HAP-1 (cell line): ENCODE measurements at regions not wholly inside any gene's neighbourhood (a gene's known extent, or its start where the extent isn't known, plus 50 kb on each side); places are given as distances from the start of the nearest gene placed in this dataset.
"Not testable (repeated sequence)": the region's sequence is repeated elsewhere in the genome, so short reads cannot be mapped to it uniquely, and the experiment has no call there.

Source experiments
- DNase-seq, 2 experiments: peaks; one replicate each; pipeline ENCODE4 v3.0.0-alpha.2; 2016 to 2020; ENCODE audit warnings: low spot score in 2 of 2
- H3K27me3 ChIP-seq: fragments of 250-450 bp; sonication (Bioruptor Pico); 2 replicates; pipeline ENCODE4 v1.5.1; 2020; ENCODE audit warnings: low read depth, mild to moderate bottlenecking, moderate library complexity
- H3K36me3 ChIP-seq: fragments of 250-450 bp; sonication (Bioruptor Pico); replicated peaks from 2 replicates; pipeline ENCODE4 v1.5.1; 2020; ENCODE audit warnings: mild to moderate bottlenecking
- H3K4me1 ChIP-seq: fragments of 250-450 bp; sonication (Bioruptor Pico); 2 replicates; pipeline ENCODE4 v1.5.1; 2020; ENCODE audit warnings: mild to moderate bottlenecking
- H3K4me3 ChIP-seq: fragments of 250-450 bp; sonication (Bioruptor Pico); 2 replicates; pipeline ENCODE4 v1.5.1; 2020; ENCODE audit warnings: mild to moderate bottlenecking, moderate library complexity
- H3K9me3 ChIP-seq: fragments of 250-450 bp; sonication (Bioruptor Pico); 2 replicates; pipeline ENCODE4 v1.5.1; 2020; ENCODE audit warnings: mild to moderate bottlenecking, moderate library complexity
- in situ Hi-C: fragments of 300-500 bp; cut with MboI; formaldehyde crosslinking; loops from 3 replicates; pipeline ENCODE4 v1.14.3; 2020; ENCODE audit warnings: low sequenced_read_pairs, inconsistent platforms, mixed read lengths

- no peaks in the 10 kb centered on the region for H3K27me3 ChIP-seq
- no peaks in the 10 kb centered on the region; the same call in 1 of the 2 replicates for H3K4me1 ChIP-seq
- no peaks in the 10 kb centered on the region for H3K36me3 ChIP-seq
- H3K4me3 ChIP-seq: no peak overlapping the region
- in situ Hi-C loops: no loop called here
- H3K9me3 ChIP-seq: no peaks in the 10 kb centered on the region
- no peak for DNase-seq
These were observed 80.8 kb downstream of the EOMES start for GRCh38 chr3:27641271-27641800.

GRCh38 chr3:27639271-27639670, 82.9 kb downstream of the EOMES start:
- Histone ChIP-seq H3K36me3 (no peaks in the 10 kb centered on the region), H3K4me1 (no peaks in the 10 kb centered on the region; the same call in 1 of the 2 replicates), H3K4me3 (no peak overlapping the region), H3K9me3 (no peaks in the 10 kb centered on the region), H3K27me3 (no peaks in the 10 kb centered on the region)
- DNase-seq: no peak
- in situ Hi-C loops: no loop called here

GRCh38 chr3:27638594-27638993, 83.5 kb downstream of the EOMES start:
- Histone ChIP-seq H3K36me3 (no peaks in the 10 kb centered on the region), H3K27me3 (no peaks in the 10 kb centered on the region), H3K4me1 (peaks cover under 1% of the 10 kb centered on the region), H3K4me3 (no peak overlapping the region), H3K9me3 (no peaks in the 10 kb centered on the region)
- no peak for DNase-seq
- in situ Hi-C loops: no loop called here

GRCh38 chr3:27637346-27637995, 84.7 kb downstream of the EOMES start:
- in situ Hi-C loops: no loop called here

GRCh38 chr3:27635006-27635405, 87.1 kb downstream of the EOMES start:
- H3K4me1 ChIP-seq, H3K27me3 ChIP-seq, DNase-seq, H3K4me3 ChIP-seq, in situ Hi-C loops, H3K9me3 ChIP-seq, H3K36me3 ChIP-seq: not testable (repeated sequence)

More at GRCh38 chr3:27637346-27637995, 84.7 kb downstream of the EOMES start:
- peaks cover 5% of the 10 kb centered on the region for H3K4me1 ChIP-seq
- H3K27me3 ChIP-seq: no peaks in the 10 kb centered on the region
- H3K4me3 ChIP-seq: no peak overlapping the region
- no peaks in the 10 kb centered on the region for H3K36me3 ChIP-seq
- H3K9me3 ChIP-seq: no peaks in the 10 kb centered on the region
- DNase-seq: peak in 1 of 2 experiments; percentile 53

GRCh38 chr3:27633224-27633545, 88.9 kb downstream of the EOMES start:
- in situ Hi-C loops: no loop called here
- Histone ChIP-seq H3K4me3 (peak overlapping the region; percentile 36), H3K36me3 (no peaks in the 10 kb centered on the region), H3K27me3 (no peaks in the 10 kb centered on the region), H3K9me3 (no peaks in the 10 kb centered on the region), H3K4me1 (peaks cover 5% of the 10 kb centered on the region)
- peak; percentile 33 for DNase-seq

- H3K36me3 ChIP-seq: no peaks in the 10 kb centered on the region
- peak in 1 of 2 experiments; percentile 64 for DNase-seq
- peaks cover 5% of the 10 kb centered on the region for H3K4me1 ChIP-seq
- no peaks in the 10 kb centered on the region for H3K27me3 ChIP-seq
- in situ Hi-C loops: no loop called here
- H3K4me3 ChIP-seq: peak overlapping the region; percentile 36
- no peaks in the 10 kb centered on the region for H3K9me3 ChIP-seq
These were observed 89.5 kb downstream of the EOMES start for GRCh38 chr3:27632431-27633223.

- peaks cover 5% of the 10 kb centered on the region for H3K4me1 ChIP-seq
- no peak for DNase-seq
- in situ Hi-C loops: no loop called here
These were observed 91.2 kb downstream of the EOMES start for GRCh38 chr3:27630885-27631284.

GRCh38 chr3:27629366-27629765, 92.8 kb downstream of the EOMES start:
- in situ Hi-C loops: no loop called here
- H3K9me3 ChIP-seq: no peaks in the 10 kb centered on the region
- no peak overlapping the region for H3K4me3 ChIP-seq
- no peak for DNase-seq
- no peaks in the 10 kb centered on the region for H3K27me3 ChIP-seq
- no peaks in the 10 kb centered on the region for H3K36me3 ChIP-seq
- peaks cover 5% of the 10 kb centered on the region for H3K4me1 ChIP-seq

More at GRCh38 chr3:27630885-27631284, 91.2 kb downstream of the EOMES start:
- no peak overlapping the region for H3K4me3 ChIP-seq
- no peaks in the 10 kb centered on the region for H3K27me3 ChIP-seq
- no peaks in the 10 kb centered on the region for H3K36me3 ChIP-seq
- H3K9me3 ChIP-seq: no peaks in the 10 kb centered on the region

- in situ Hi-C loops: no loop called here
- Histone ChIP-seq H3K9me3 (no peaks in the 10 kb centered on the region), H3K27me3 (no peaks in the 10 kb centered on the region), H3K4me3 (no peak overlapping the region), H3K36me3 (no peaks in the 10 kb centered on the region), H3K4me1 (peaks cover under 1% of the 10 kb centered on the region)
- no peak for DNase-seq
These were observed 93.9 kb downstream of the EOMES start for GRCh38 chr3:27628026-27628750.

GRCh38 chr3:27626596-27627118, 95.5 kb downstream of the EOMES start:
- DNase-seq: no peak
- no peaks in the 10 kb centered on the region for H3K4me1 ChIP-seq
- no peak overlapping the region for H3K4me3 ChIP-seq
- in situ Hi-C loops: no loop called here
- no peaks in the 10 kb centered on the region for H3K36me3 ChIP-seq
- H3K27me3 ChIP-seq: no peaks in the 10 kb centered on the region
- H3K9me3 ChIP-seq: no peaks in the 10 kb centered on the region

GRCh38 chr3:27625864-27626263, 96.3 kb downstream of the EOMES start:
- Histone ChIP-seq H3K4me1 (no peaks in the 10 kb centered on the region), H3K36me3 (no peaks in the 10 kb centered on the region), H3K9me3 (no peaks in the 10 kb centered on the region), H3K27me3 (no peaks in the 10 kb centered on the region), H3K4me3 (no peak overlapping the region)
- in situ Hi-C loops: no loop called here
- DNase-seq: no peak

GRCh38 chr3:27623085-27623753, 98.9 kb downstream of the EOMES start:
- Histone ChIP-seq H3K9me3 (no peaks in the 10 kb centered on the region), H3K4me1 (no peaks in the 10 kb centered on the region), H3K4me3 (no peak overlapping the region), H3K27me3 (no peaks in the 10 kb centered on the region), H3K36me3 (no peaks in the 10 kb centered on the region)
- DNase-seq: no peak
- in situ Hi-C loops: no loop called here
